Tibial nerve (tissue), 4 donors: ENCODE measurements at regions not wholly inside any gene's neighbourhood (a gene's known extent, or its start where the extent isn't known, plus 50 kb on each side); places are given as distances from the start of the nearest gene placed in this dataset.

Experiments
- CTCF ChIP-seq, 5 experiments: fragments of 200-600 bp in 3 of 5; fragments of 450-650 bp in 2 of 5; sonication (generic) in 3 of 5; IDR thresholded peaks; one replicate each; pipeline ENCODE4 v1.5.1; 2016 to 2019; ENCODE audit warnings: antibody characterized with exemption in 5 of 5, mild to moderate bottlenecking in 3 of 5, moderate library complexity in 2 of 5
- EP300 ChIP-seq, 2 donors: sonication (generic); formaldehyde crosslinking; IDR thresholded peaks; one replicate each; pipeline ENCODE4 v1.6.1; 2017; ENCODE audit warnings: antibody characterized with exemption in 2 of 2, mild to moderate bottlenecking in 1 of 2
- POLR2A ChIP-seq, 2 donors: fragments of 450-650 bp; IDR thresholded peaks; one replicate each; pipeline ENCODE4 v1.6.1; 2017; ENCODE audit warnings: antibody characterized with exemption in 2 of 2, mild to moderate bottlenecking in 2 of 2, moderate library complexity in 2 of 2

- TF ChIP-seq CTCF (IDR thresholded peaks at IDR 0.05) (no peak), EP300 (IDR thresholded peaks at IDR 0.05) (no peak), POLR2A (IDR thresholded peaks at IDR 0.05) (no peak)
Observed at GRCh38 chr10:90125456-90126255, 424.3 kb downstream of the KIF20B start.
